ENCODE measurements at regions not wholly inside any gene's neighbourhood (a gene's known extent, or its start where the extent isn't known, plus 50 kb on each side); places are given as distances from the start of the nearest gene placed in this dataset.

DNA sequence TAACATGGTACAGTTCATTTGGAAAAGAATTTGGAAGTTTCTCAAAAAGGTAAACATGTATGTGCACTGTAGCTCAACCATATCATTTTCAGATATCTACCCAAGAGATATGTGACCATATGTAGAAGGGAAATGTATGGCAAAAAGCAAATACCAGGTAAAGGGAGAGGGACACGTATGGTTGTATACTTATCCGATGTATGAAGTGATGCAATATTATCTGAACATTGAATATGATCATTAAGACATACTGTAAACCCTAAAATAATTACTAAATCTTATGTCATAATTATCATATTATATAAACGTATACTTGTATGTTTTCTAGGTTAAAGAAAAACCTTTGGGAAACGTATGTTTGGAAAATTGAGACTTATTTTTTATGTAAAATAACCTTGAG, 367.5 kb upstream of the KCND2 start:
- no peak for TF ChIP-seq EZH2 (IDR thresholded peaks at IDR 0.05; ENCODE audit: low read depth)
- TF ChIP-seq, protein P1, sequence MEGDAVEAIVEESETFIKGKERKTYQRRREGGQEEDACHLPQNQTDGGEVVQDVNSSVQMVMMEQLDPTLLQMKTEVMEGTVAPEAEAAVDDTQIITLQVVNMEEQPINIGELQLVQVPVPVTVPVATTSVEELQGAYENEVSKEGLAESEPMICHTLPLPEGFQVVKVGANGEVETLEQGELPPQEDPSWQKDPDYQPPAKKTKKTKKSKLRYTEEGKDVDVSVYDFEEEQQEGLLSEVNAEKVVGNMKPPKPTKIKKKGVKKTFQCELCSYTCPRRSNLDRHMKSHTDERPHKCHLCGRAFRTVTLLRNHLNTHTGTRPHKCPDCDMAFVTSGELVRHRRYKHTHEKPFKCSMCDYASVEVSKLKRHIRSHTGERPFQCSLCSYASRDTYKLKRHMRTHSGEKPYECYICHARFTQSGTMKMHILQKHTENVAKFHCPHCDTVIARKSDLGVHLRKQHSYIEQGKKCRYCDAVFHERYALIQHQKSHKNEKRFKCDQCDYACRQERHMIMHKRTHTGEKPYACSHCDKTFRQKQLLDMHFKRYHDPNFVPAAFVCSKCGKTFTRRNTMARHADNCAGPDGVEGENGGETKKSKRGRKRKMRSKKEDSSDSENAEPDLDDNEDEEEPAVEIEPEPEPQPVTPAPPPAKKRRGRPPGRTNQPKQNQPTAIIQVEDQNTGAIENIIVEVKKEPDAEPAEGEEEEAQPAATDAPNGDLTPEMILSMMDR (conservative IDR thresholded peaks at IDR 0.05), result no peak
